MCF 10A (cell line): ENCODE measurements at regions not wholly inside any gene's neighbourhood (a gene's known extent, or its start where the extent isn't known, plus 50 kb on each side); places are given as distances from the start of the nearest gene placed in this dataset.

ENCODE experiments used
- BruUV-seq: library from RNA; stranded (reverse); fragments of 400-500 nt; replicated peaks from 2 replicates; lab custom pipeline; 2021; lab: Mats Ljungman, UMichigan
- CTCF ChIA-PET: fragments of 300-600 bp; sonication (Branson Sonifier 250); formaldehyde crosslinking; extraction: SDS; loops from one replicate; lab custom pipeline; 2021; ENCODE audit warnings: antibody characterized with exemption, inconsistent platforms; lab: Yijun Ruan, JAX
- POLR2A ChIA-PET: fragments of 300-600, 350-650 bp; sonication (Branson Sonifier 250); formaldehyde crosslinking; extraction: SDS; loops from one replicate; lab custom pipeline; 2020; ENCODE audit warnings: antibody characterized with exemption, inconsistent platforms; lab: Yijun Ruan, JAX
- DNase-seq: peaks from one replicate; pipeline ENCODE4 v3.0.0-alpha.2; 2018; ENCODE audit not compliant: unreplicated experiment
- H3K27ac Mint-ChIP-seq: one replicate; pipeline ENCODE4 v1.8.0; 2022; ENCODE audit warnings: mild to moderate bottlenecking, low read depth, mixed read lengths; ENCODE audit not compliant: unreplicated experiment
- H3K27me3 Mint-ChIP-seq: one replicate; pipeline ENCODE4 v1.8.0; 2022; ENCODE audit warnings: mixed read lengths; ENCODE audit not compliant: insufficient read depth, unreplicated experiment
- H3K36me3 Mint-ChIP-seq: one replicate; pipeline ENCODE4 v1.8.0; 2022; ENCODE audit warnings: mild to moderate bottlenecking, moderate library complexity, mixed read lengths; ENCODE audit not compliant: insufficient read depth, unreplicated experiment
- H3K4me1 Mint-ChIP-seq: one replicate; pipeline ENCODE4 v1.8.0; 2022; ENCODE audit warnings: mixed read lengths; ENCODE audit not compliant: insufficient read depth, unreplicated experiment
- H3K4me3 Mint-ChIP-seq: one replicate; pipeline ENCODE4 v1.8.0; 2022; ENCODE audit warnings: mild to moderate bottlenecking, moderate library complexity, mixed read lengths; ENCODE audit not compliant: unreplicated experiment
- H3K9me3 Mint-ChIP-seq: one replicate; pipeline ENCODE4 v1.8.0; 2022; ENCODE audit warnings: mixed read lengths; ENCODE audit not compliant: unreplicated experiment
- intact Hi-C: fragments of 100-400 bp; cut with micrococcal nuclease; formaldehyde crosslinking; loops from 2 replicates; pipeline ENCODE4 v1.14.1; 2022
- TF ChIP-seq, protein P1 (sequence below): fragments of 200-600 bp; IDR thresholded peaks from one replicate; pipeline ENCODE4 v1.8.0; 2022; ENCODE audit warnings: antibody characterized with exemption, mild to moderate bottlenecking; ENCODE audit not compliant: unreplicated experiment

- Mint-ChIP-seq H3K27me3 (no peaks in the 10 kb centered on the region), H3K36me3 (no peaks in the 10 kb centered on the region), H3K4me1 (no peaks in the 10 kb centered on the region), H3K9me3 (no peaks in the 10 kb centered on the region), H3K27ac (no peak overlapping the region), H3K4me3 (no peak overlapping the region)
- ChIA-PET CTCF (interaction anchor here (0.5 to 1.6 kb wide), 7 partner anchors 9 to 1152 kb away, joined by 3 to 5 read pairs (median 3); no protein-coding TSS in a partner anchor), POLR2A (interaction anchor here (1.3 kb wide), 1 partner anchor 95 kb away, joined by 3 read pairs; no protein-coding TSS in a partner anchor)
- TF ChIP-seq, protein P1, sequence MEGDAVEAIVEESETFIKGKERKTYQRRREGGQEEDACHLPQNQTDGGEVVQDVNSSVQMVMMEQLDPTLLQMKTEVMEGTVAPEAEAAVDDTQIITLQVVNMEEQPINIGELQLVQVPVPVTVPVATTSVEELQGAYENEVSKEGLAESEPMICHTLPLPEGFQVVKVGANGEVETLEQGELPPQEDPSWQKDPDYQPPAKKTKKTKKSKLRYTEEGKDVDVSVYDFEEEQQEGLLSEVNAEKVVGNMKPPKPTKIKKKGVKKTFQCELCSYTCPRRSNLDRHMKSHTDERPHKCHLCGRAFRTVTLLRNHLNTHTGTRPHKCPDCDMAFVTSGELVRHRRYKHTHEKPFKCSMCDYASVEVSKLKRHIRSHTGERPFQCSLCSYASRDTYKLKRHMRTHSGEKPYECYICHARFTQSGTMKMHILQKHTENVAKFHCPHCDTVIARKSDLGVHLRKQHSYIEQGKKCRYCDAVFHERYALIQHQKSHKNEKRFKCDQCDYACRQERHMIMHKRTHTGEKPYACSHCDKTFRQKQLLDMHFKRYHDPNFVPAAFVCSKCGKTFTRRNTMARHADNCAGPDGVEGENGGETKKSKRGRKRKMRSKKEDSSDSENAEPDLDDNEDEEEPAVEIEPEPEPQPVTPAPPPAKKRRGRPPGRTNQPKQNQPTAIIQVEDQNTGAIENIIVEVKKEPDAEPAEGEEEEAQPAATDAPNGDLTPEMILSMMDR: no peak
- no TSS peak for BruUV-seq
- intact Hi-C loops: no loop called here
- DNase-seq: peak; percentile 14
Measured at GRCh38 chr3:78497767-78498166, 1270.0 kb downstream of the ROBO1 start.

DNA sequence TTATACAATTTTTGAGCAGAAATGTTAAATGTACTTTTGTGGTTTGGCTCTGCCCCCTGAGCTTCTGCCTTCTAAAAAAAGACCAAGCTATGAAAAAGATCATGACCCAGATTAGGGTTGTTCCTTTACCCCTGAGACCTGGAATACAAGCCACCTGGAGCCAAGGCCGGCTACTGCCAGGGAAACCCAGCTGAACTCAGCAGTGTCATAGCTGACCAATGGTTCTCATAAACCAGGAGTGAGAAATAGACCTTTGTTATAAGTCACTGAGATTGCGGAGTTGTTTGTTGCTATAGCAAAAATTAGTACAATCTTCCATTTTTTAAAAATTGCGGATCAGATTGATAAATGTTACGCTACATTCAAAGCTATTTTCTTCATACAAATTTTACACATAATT is 1261.7 kb downstream of the ROBO1 start:
- H3K27ac Mint-ChIP-seq: peak overlapping the region; percentile 46
- H3K4me1 Mint-ChIP-seq: peaks cover 18% of the 10 kb centered on the region
- H3K9me3 Mint-ChIP-seq: no peaks in the 10 kb centered on the region
- no TSS peak for BruUV-seq
- ChIA-PET POLR2A (no interaction called here), CTCF (interaction anchor here (0.6 to 1.1 kb wide), 5 partner anchors 8 to 1923 kb away, joined by 3 to 4 read pairs (median 3); no protein-coding TSS in a partner anchor)
- H3K36me3 Mint-ChIP-seq: no peaks in the 10 kb centered on the region
- TF ChIP-seq, protein P1: no peak
- DNase-seq: no peak
- intact Hi-C loops: no loop called here
- no peak overlapping the region for H3K4me3 Mint-ChIP-seq
- H3K27me3 Mint-ChIP-seq: no peaks in the 10 kb centered on the region

DNA sequence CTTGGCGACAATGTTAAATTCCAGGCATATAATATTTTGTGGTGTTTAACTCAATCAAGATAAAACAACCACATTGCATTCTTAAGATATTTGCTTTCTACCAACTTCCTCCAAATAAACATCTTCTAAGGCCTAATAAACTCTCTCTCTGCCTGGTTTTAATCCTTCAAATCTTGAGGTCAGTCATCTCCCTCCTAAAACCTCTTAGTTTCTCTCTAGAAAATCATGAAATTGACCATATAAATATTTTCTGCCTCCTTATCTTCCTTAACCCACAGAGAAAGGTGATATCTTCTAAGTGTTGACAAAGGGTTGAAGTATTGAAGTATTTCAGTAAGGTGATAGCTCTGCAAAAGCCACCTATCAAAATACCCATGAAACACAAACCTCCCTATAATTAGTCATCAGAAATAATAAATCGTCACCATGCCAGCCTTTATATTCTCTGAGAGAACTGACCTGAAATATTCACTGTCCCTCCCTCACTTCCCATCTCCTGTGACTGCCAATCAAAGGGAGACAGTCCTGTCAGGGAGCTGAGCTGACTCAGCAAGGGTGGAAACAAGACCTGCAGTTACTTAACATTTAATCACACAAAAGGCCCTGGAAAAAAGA is 1261.1 kb downstream of the ROBO1 start:
- Mint-ChIP-seq H3K36me3 (no peaks in the 10 kb centered on the region), H3K27me3 (no peaks in the 10 kb centered on the region), H3K27ac (peak overlapping the region; percentile 46), H3K9me3 (no peaks in the 10 kb centered on the region), H3K4me1 (peaks cover 18% of the 10 kb centered on the region), H3K4me3 (no peak overlapping the region)
- TF ChIP-seq, protein P1: no peak
- BruUV-seq: no TSS peak
- peak; percentile 43 for DNase-seq
- CTCF ChIA-PET: interaction anchor here (0.6 to 0.8 kb wide), 2 partner anchors 8 to 170 kb away, joined by 3 to 4 read pairs; no protein-coding TSS in a partner anchor
- POLR2A ChIA-PET: no interaction called here
- intact Hi-C loops: no loop called here

GRCh38 chr3:78507196-78507984 is 1260.4 kb downstream of the ROBO1 start:
- intact Hi-C loops: no loop called here
- Mint-ChIP-seq H3K27ac (peak overlapping the region; percentile 22), H3K4me1 (peaks cover 18% of the 10 kb centered on the region), H3K4me3 (no peak overlapping the region), H3K36me3 (no peaks in the 10 kb centered on the region), H3K9me3 (no peaks in the 10 kb centered on the region), H3K27me3 (no peaks in the 10 kb centered on the region)
- BruUV-seq: no TSS peak
- ChIA-PET CTCF (interaction anchor here (0.7 kb wide), 1 partner anchor 700 kb away, joined by 3 read pairs; no protein-coding TSS in a partner anchor), POLR2A (no interaction called here)
- peak; percentile 16 for DNase-seq
- TF ChIP-seq, protein P1: no peak
